A549 (cell line): ENCODE measurements at regions not wholly inside any gene's neighbourhood (a gene's known extent, or its start where the extent isn't known, plus 50 kb on each side); places are given as distances from the start of the nearest gene placed in this dataset.
A peak's percentile ranks its signal among the peaks of the same experiment; 100 is the strongest.

ENCODE experiments used
- ATAC-seq, 2 experiments: fragments of 200-7000 bp in 1 of 2; fragments of >200 bp in 1 of 2; cut with Nextera tagmentation in 1 of 2; cut with Tn5 transposase in 1 of 2; 3 replicates each; pipeline versions ENCODE4 v1.8.0 to v1.9.1; 2018 to 2020; ENCODE audit warnings: mild to moderate bottlenecking in 1 of 2, moderate library complexity in 1 of 2
- CTCF ChIA-PET: fragments of 300-600 bp; sonication (Branson Sonifier 250); formaldehyde crosslinking; extraction: SDS; loops from one replicate; lab custom pipeline; 2021; ENCODE audit warnings: antibody characterized with exemption, inconsistent platforms; lab: Yijun Ruan, JAX
- POLR2A ChIA-PET: fragments of 350-600 bp; formaldehyde crosslinking; extraction: SDS; loops from one replicate; lab custom pipeline; 2021; ENCODE audit warnings: antibody characterized with exemption, inconsistent platforms; lab: Yijun Ruan, JAX
- DNase-seq, 2 experiments: peaks; one replicate each; pipeline versions ENCODE4 v3.0.0 to v3.0.0-alpha.2; 2011 to 2016; ENCODE audit warnings: low read depth in 1 of 2, low spot score in 1 of 2
- FAIRE-seq: peaks from 2 replicates; lab custom pipeline; 2011; peaks lifted over from hg19 to GRCh38; lab: Jason Lieb, UNC
- H3K27ac ChIP-seq, 2 experiments: fragments of >200 bp; sonication (Bioruptor Twin); formaldehyde crosslinking; 3 replicates each; pipeline ENCODE4 v1.5.1; 2016 to 2017
- H3K4me1 ChIP-seq: fragments of >200 bp; sonication (Bioruptor Twin); formaldehyde crosslinking; 3 replicates; pipeline ENCODE4 v1.6.1; 2016
- H3K4me2 ChIP-seq: fragments of >200 bp; sonication (Bioruptor Twin); formaldehyde crosslinking; 3 replicates; pipeline ENCODE4 v1.6.1; 2016
- H3K4me3 ChIP-seq: fragments of >200 bp; sonication (Bioruptor Twin); formaldehyde crosslinking; 3 replicates; pipeline ENCODE4 v1.5.1; 2016
- H3K9me3 ChIP-seq: fragments of >200 bp; sonication (Bioruptor Twin); formaldehyde crosslinking; 3 replicates; pipeline ENCODE4 v1.6.1; 2016
- CBX8 ChIP-seq: fragments of 200-600 bp; sonication (generic); IDR thresholded peaks from 2 replicates; pipeline ENCODE4 v1.6.1; 2016
- CEBPB ChIP-seq, 2 experiments: fragments of >200 bp in 1 of 2; sonication (Bioruptor Twin) in 1 of 2; formaldehyde crosslinking in 1 of 2; IDR thresholded peaks; 2 replicates each; pipeline ENCODE4 v1.6.1; 2012 to 2016
- EHF ChIP-seq: fragments of 250-450 bp; sonication (Bioruptor Pico); IDR thresholded peaks from 2 replicates; pipeline ENCODE4 v1.5.0; 2020; ENCODE audit warnings: mild to moderate bottlenecking
- EHMT2 ChIP-seq: fragments of 200-600 bp; sonication (generic); IDR thresholded peaks from 2 replicates; pipeline ENCODE4 v1.6.1; 2016; ENCODE audit warnings: antibody characterized with exemption, low read depth, mild to moderate bottlenecking, moderate library complexity
- ESRRA ChIP-seq: fragments of 150-350 bp; IDR thresholded peaks from 2 replicates; pipeline ENCODE4 v1.6.1; 2014; ENCODE audit warnings: mild to moderate bottlenecking, low read length, borderline replicate concordance
- FOSL2 ChIP-seq, 2 experiments: fragments of 450-650 bp in 1 of 2; fragments of >200 bp in 1 of 2; sonication (Bioruptor Twin) in 1 of 2; formaldehyde crosslinking; IDR thresholded peaks; 2 replicates each; pipeline versions ENCODE4 v1.5.0 to v1.6.1; 2016 to 2020; ENCODE audit warnings: mild to moderate bottlenecking in 1 of 2, moderate library complexity in 1 of 2
- GATA3 ChIP-seq: IDR thresholded peaks from 2 replicates; pipeline ENCODE4 v1.6.1; 2012; ENCODE audit warnings: borderline replicate concordance
- HDAC2 ChIP-seq: fragments of 200-600 bp; sonication (generic); IDR thresholded peaks from 2 replicates; pipeline ENCODE4 v1.6.1; 2016
- HEYL ChIP-seq: fragments of 250-450 bp; sonication (Bioruptor Pico); IDR thresholded peaks from 2 replicates; pipeline ENCODE4 v1.8.0; 2021; ENCODE audit warnings: mild to moderate bottlenecking, moderate library complexity
- HOXB13 ChIP-seq: fragments of 250-450 bp; sonication (Bioruptor Pico); IDR thresholded peaks from 2 replicates; pipeline ENCODE4 v1.5.0; 2020; ENCODE audit warnings: low read depth, mild to moderate bottlenecking, moderate library complexity
- HOXB5 ChIP-seq: fragments of 250-450 bp; sonication (Bioruptor Pico); IDR thresholded peaks from 2 replicates; pipeline ENCODE4 v1.5.0; 2020; ENCODE audit warnings: mild to moderate bottlenecking, moderate library complexity
- JUN ChIP-seq, 2 experiments: fragments of >200 bp; sonication (Bioruptor Twin); formaldehyde crosslinking; IDR thresholded peaks; 2 replicates in 1 of 2; 3 replicates in 1 of 2; pipeline ENCODE4 v1.6.1; 2016 to 2017
- JUNB ChIP-seq: fragments of >200 bp; sonication (Bioruptor Twin); formaldehyde crosslinking; IDR thresholded peaks from 2 replicates; pipeline ENCODE4 v1.6.1; 2016
- KDM1A ChIP-seq: fragments of 200-600 bp; sonication (generic); IDR thresholded peaks from 2 replicates; pipeline ENCODE4 v1.6.1; 2016; ENCODE audit warnings: low read depth, mild to moderate bottlenecking
- KDM5A ChIP-seq: fragments of 200-600 bp; sonication (generic); IDR thresholded peaks from 2 replicates; pipeline ENCODE4 v1.6.1; 2016; ENCODE audit warnings: antibody characterized with exemption, mild to moderate bottlenecking
- NPAS2 ChIP-seq: fragments of 250-450 bp; sonication (Bioruptor Pico); IDR thresholded peaks from 2 replicates; pipeline ENCODE4 v1.8.0; 2022; ENCODE audit warnings: mild to moderate bottlenecking, moderate library complexity, borderline replicate concordance
- RAD21 ChIP-seq, 2 experiments: fragments of >200 bp in 1 of 2; sonication (Bioruptor Twin) in 1 of 2; formaldehyde crosslinking in 1 of 2; IDR thresholded peaks in 1 of 2; conservative IDR thresholded peaks in 1 of 2; 2 replicates in 1 of 2; 3 replicates in 1 of 2; pipeline ENCODE4 v1.6.1; 2012 to 2018; ENCODE audit warnings: inconsistent platforms in 1 of 2
- RARB ChIP-seq: fragments of 250-450 bp; sonication (Bioruptor Pico); IDR thresholded peaks from 2 replicates; pipeline ENCODE4 v1.8.0; 2021; ENCODE audit warnings: mild to moderate bottlenecking, moderate library complexity
- SMC3 ChIP-seq: fragments of >200 bp; sonication (Bioruptor Twin); formaldehyde crosslinking; IDR thresholded peaks from 3 replicates; pipeline ENCODE4 v1.6.1; 2018; ENCODE audit warnings: inconsistent platforms
- TFCP2L1 ChIP-seq: fragments of 250-450 bp; sonication (Bioruptor Pico); IDR thresholded peaks from 2 replicates; pipeline ENCODE4 v1.5.0; 2021; ENCODE audit warnings: mild to moderate bottlenecking
- ZNF302 ChIP-seq: fragments of 250-450 bp; sonication (Bioruptor Pico); IDR thresholded peaks from 2 replicates; pipeline ENCODE4 v1.9.0; 2021; ENCODE audit warnings: inconsistent platforms, mild to moderate bottlenecking, moderate library complexity
- WGBS: methylation state at CpG from one replicate; pipeline ENCODE4 v1.1.6; 2017; ENCODE audit errors: missing lambda C conversion rate; 5-methylcytosine and 5-hydroxymethylcytosine counted together
- TF ChIP-seq, protein P1 (sequence below): IDR thresholded peaks from 2 replicates; pipeline ENCODE4 v1.6.1; 2012
- TF ChIP-seq, protein P2 (sequence below): fragments of >200 bp; sonication (Bioruptor Twin); formaldehyde crosslinking; IDR thresholded peaks from 3 replicates; pipeline ENCODE4 v1.6.1; 2016
- TF ChIP-seq, protein P3 (sequence below): fragments of 150-350 bp; IDR thresholded peaks from 2 replicates; pipeline ENCODE4 v1.6.1; 2014; ENCODE audit warnings: low read depth, mild to moderate bottlenecking, low read length
- TF ChIP-seq, protein P4 (sequence below): IDR thresholded peaks from 2 replicates; pipeline ENCODE4 v1.6.1; 2012; ENCODE audit warnings: low read depth, borderline replicate concordance
- TF ChIP-seq, protein P5 (sequence below): fragments of >200 bp; sonication (Bioruptor Twin); formaldehyde crosslinking; IDR thresholded peaks from 3 replicates; pipeline ENCODE4 v1.5.1; 2016

DNA sequence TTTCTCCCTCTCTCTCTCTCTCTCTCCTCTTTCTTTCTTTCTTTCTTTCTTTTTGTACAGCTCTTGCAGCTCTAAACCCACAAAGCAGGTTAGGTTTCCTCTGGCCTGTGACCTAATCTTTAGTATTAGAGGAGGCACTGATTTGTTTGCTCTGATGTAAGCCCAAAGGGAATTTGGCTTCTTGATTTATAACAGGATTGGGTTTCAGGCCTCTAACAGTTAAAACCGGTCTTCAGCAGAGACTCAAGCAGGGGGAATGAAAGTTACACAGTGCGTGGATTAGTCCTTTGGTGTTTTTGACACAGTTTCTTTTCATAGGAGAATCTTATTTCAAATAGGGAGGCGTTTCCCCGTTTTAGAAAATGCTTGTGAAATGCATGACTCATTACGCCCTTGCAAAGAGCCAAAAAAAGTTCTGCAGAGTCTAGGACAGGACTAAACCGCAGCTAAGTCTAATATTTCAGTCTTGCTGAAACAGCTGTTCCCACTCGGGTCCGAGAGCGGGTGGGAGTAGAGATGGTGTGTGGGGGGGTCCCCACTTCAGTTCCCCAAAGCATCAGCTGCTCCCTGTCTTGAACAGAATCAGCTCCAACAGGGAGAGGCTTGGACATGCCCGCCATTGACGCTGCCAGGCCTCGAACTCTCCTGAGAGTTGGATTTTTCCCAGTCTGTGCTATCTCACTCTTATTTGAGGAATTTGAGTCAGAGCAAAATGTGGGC is 296.5 kb upstream of the PITRM1 start:
- no peak for TF ChIP-seq HEYL (CRISPR knock-in tag)
- TF ChIP-seq RAD21 (conservative IDR thresholded peaks at IDR 0.05 in 1 of 2, IDR thresholded peaks at IDR 0.05 in 1 of 2), result peak in 1 of 2 experiments; percentile 35; a peak in 1 of 5 replicates
- TF ChIP-seq, protein P1, sequence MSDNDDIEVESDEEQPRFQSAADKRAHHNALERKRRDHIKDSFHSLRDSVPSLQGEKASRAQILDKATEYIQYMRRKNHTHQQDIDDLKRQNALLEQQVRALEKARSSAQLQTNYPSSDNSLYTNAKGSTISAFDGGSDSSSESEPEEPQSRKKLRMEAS, result peak; percentile 26; the same call in 1 of the 2 replicates
- TF ChIP-seq NPAS2 (CRISPR knock-in tag), result no peak
- TF ChIP-seq, protein P2, sequence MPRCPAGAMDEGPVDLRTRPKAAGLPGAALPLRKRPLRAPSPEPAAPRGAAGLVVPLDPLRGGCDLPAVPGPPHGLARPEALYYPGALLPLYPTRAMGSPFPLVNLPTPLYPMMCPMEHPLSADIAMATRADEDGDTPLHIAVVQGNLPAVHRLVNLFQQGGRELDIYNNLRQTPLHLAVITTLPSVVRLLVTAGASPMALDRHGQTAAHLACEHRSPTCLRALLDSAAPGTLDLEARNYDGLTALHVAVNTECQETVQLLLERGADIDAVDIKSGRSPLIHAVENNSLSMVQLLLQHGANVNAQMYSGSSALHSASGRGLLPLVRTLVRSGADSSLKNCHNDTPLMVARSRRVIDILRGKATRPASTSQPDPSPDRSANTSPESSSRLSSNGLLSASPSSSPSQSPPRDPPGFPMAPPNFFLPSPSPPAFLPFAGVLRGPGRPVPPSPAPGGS, result peak; percentile 47; the same call in 1 of the 3 replicates
- peak; percentile 53; the same call in 1 of the 2 replicates for TF ChIP-seq ZNF302
- peak; percentile 79 for TF ChIP-seq JUNB
- peak; percentile 43; the same call in 1 of the 2 replicates for TF ChIP-seq RARB (CRISPR knock-in tag)
- TF ChIP-seq, protein P3, sequence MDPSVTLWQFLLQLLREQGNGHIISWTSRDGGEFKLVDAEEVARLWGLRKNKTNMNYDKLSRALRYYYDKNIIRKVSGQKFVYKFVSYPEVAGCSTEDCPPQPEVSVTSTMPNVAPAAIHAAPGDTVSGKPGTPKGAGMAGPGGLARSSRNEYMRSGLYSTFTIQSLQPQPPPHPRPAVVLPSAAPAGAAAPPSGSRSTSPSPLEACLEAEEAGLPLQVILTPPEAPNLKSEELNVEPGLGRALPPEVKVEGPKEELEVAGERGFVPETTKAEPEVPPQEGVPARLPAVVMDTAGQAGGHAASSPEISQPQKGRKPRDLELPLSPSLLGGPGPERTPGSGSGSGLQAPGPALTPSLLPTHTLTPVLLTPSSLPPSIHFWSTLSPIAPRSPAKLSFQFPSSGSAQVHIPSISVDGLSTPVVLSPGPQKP, result no peak
- TF ChIP-seq JUN (IDR thresholded peaks at IDR 0.05), result peak; percentile 36 to 62; a peak in 2 of 5 replicates
- TF ChIP-seq HDAC2, result no peak
- peak; percentile 43; the same call in 2 of the 3 replicates for TF ChIP-seq SMC3
- TF ChIP-seq CEBPB (IDR thresholded peaks at IDR 0.05), result peak; percentile 74 to 75
- peak; percentile 91 for TF ChIP-seq FOSL2 (IDR thresholded peaks at IDR 0.05)
- peak; percentile 96 for TF ChIP-seq FOSL2 (CRISPR knock-in tag; IDR thresholded peaks at IDR 0.05)
- TF ChIP-seq TFCP2L1 (CRISPR knock-in tag), result 0 out of 2 replicates have a peak, but pooled peaks have one; percentile 34
- Histone ChIP-seq H3K4me1 (peaks cover 62% of the 10 kb centered on the region), H3K27ac (peak overlapping the region; percentile 82 to 92), H3K4me3 (peak overlapping the region; percentile 33; the same call in 1 of the 3 replicates), H3K4me2 (peak overlapping the region; percentile 85), H3K9me3 (no peaks in the 10 kb centered on the region)
- ChIA-PET CTCF (interaction anchor here (0.6 to 2.1 kb wide), 5 partner anchors 17 to 272 kb away, joined by 3 to 8 read pairs (median 3); no protein-coding TSS in a partner anchor), POLR2A (interaction anchor here (0.7 to 3.6 kb wide), 6 partner anchors 13 to 799 kb away, joined by 3 to 27 read pairs (median 4); partner anchors contain the start of gene KLF6)
- peak; percentile 53 to 55; a peak in 4 of 6 replicates for ATAC-seq
- WGBS, result 20% methylated on average over 12 of the region's 12 CpGs
- peak; percentile 73 to 79 for DNase-seq
- no peak for FAIRE-seq

DNA sequence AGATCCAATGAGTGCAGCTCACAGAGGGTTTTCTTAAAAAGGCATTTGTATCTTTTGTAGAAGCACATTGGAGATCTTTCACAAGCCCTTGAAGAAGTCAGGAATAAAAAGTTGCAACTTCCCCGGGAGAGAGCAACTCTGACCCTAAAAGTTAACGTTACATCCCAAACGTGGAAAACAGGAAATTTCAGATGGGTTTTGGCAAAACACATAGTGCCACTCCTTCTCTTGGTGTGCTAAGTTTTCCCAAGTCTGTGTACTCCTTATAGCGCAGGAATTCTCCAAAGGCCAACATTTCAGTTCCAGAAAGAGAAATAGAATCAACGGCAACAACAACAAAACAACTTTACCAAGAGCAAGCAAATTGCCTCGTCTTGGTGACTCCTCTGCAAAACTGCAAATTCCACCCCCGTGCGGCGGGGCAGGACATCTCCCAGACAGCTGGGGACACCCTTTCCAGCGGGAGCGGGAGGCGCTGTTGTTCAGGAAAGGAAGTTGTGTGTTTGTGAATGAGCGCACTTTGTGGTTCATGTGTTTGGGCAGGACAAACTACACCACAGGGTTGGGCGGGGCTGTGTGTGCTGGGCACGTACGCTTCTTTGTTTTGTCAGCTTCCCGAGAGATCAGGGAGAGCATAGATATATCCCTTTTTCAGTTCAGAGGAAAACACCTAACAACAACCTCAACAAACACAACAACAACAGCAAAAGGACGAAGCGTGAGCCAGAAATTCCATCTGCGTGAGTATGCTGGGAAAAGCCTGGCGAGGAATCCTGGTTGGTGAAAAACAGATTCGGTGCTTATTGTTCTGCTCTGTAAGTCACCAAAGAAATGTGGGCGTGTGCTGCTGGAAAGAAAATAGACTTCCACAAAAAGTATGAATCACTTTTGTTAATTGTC is 294.7 kb upstream of the PITRM1 start:
- POLR2A ChIA-PET, result interaction anchor here (1.3 to 3.6 kb wide), 3 partner anchors 33 to 1291 kb away, joined by 3 to 27 read pairs (median 12); partner anchors contain the start of gene KLF6
- 4% methylated on average over 23 of the region's 23 CpGs for WGBS
- DNase-seq (peak; percentile 73 to 98), ATAC-seq (peak; percentile 76 to 80), FAIRE-seq (peak; percentile 80)
- no peaks in the 10 kb centered on the region for H3K9me3 ChIP-seq
- peak overlapping the region; percentile 85 for H3K4me2 ChIP-seq
- peak overlapping the region; percentile 33 for H3K4me3 ChIP-seq
- CTCF ChIA-PET, result interaction anchor here (0.7 to 2.5 kb wide), 22 partner anchors 12 to 508 kb away, joined by 3 to 8 read pairs (median 4); no protein-coding TSS in a partner anchor
- H3K27ac ChIP-seq, result peak overlapping the region; percentile 82 to 92
- H3K4me1 ChIP-seq, result peaks cover 47% of the 10 kb centered on the region
- no peak for TF ChIP-seq KDM5A
- TF ChIP-seq HOXB5 (CRISPR knock-in tag), result 0 out of 2 replicates have a peak, but pooled peaks have one; percentile 39
- peak; percentile 86 to 91 for TF ChIP-seq RAD21 (conservative IDR thresholded peaks at IDR 0.05 in 1 of 2, IDR thresholded peaks at IDR 0.05 in 1 of 2)
- TF ChIP-seq JUN (IDR thresholded peaks at IDR 0.05), result peak; percentile 27 to 48; a peak in 3 of 5 replicates
- TF ChIP-seq, protein P4, sequence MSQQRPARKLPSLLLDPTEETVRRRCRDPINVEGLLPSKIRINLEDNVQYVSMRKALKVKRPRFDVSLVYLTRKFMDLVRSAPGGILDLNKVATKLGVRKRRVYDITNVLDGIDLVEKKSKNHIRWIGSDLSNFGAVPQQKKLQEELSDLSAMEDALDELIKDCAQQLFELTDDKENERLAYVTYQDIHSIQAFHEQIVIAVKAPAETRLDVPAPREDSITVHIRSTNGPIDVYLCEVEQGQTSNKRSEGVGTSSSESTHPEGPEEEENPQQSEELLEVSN, result peak; percentile 44; the same call in 1 of the 2 replicates
- peak; percentile 39; the same call in 1 of the 2 replicates for TF ChIP-seq JUNB
- TF ChIP-seq, protein P1, result peak; percentile 85
- TF ChIP-seq TFCP2L1 (CRISPR knock-in tag), result no peak
- TF ChIP-seq ESRRA, result no peak
- TF ChIP-seq HOXB13 (CRISPR knock-in tag), result peak; percentile 65; the same call in 1 of the 2 replicates
- TF ChIP-seq, protein P5, sequence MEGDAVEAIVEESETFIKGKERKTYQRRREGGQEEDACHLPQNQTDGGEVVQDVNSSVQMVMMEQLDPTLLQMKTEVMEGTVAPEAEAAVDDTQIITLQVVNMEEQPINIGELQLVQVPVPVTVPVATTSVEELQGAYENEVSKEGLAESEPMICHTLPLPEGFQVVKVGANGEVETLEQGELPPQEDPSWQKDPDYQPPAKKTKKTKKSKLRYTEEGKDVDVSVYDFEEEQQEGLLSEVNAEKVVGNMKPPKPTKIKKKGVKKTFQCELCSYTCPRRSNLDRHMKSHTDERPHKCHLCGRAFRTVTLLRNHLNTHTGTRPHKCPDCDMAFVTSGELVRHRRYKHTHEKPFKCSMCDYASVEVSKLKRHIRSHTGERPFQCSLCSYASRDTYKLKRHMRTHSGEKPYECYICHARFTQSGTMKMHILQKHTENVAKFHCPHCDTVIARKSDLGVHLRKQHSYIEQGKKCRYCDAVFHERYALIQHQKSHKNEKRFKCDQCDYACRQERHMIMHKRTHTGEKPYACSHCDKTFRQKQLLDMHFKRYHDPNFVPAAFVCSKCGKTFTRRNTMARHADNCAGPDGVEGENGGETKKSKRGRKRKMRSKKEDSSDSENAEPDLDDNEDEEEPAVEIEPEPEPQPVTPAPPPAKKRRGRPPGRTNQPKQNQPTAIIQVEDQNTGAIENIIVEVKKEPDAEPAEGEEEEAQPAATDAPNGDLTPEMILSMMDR, result peak; percentile 91
- TF ChIP-seq KDM1A, result 0 out of 2 replicates have a peak, but pooled peaks have one; percentile 18
- no peak for TF ChIP-seq CBX8
- TF ChIP-seq EHMT2, result no peak
- peak; percentile 69; the same call in 1 of the 2 replicates for TF ChIP-seq GATA3
- peak; percentile 94 for TF ChIP-seq SMC3
- peak; percentile 62; the same call in 1 of the 2 replicates for TF ChIP-seq EHF (CRISPR knock-in tag)
- no peak for TF ChIP-seq FOSL2 (IDR thresholded peaks at IDR 0.05)
- TF ChIP-seq FOSL2 (CRISPR knock-in tag; IDR thresholded peaks at IDR 0.05), result peak; percentile 82
